GM23248 (cell line): ENCODE measurements at regions not wholly inside any gene's neighbourhood (a gene's known extent, or its start where the extent isn't known, plus 50 kb on each side); places are given as distances from the start of the nearest gene placed in this dataset.

ENCODE experiments used
- EZH2 ChIP-seq: fragments of 200-600 bp; sonication (generic); IDR thresholded peaks from 2 replicates; pipeline ENCODE4 v1.6.1; 2018; ENCODE audit warnings: antibody characterized with exemption, mild to moderate bottlenecking; ENCODE audit not compliant: insufficient read depth, poor library complexity, severe bottlenecking
- EZH2phosphoT487 ChIP-seq: fragments of 200-600 bp; sonication (generic); IDR thresholded peaks from 2 replicates; pipeline ENCODE4 v1.6.1; 2018; ENCODE audit warnings: antibody characterized with exemption, moderate library complexity, mild to moderate bottlenecking, low read depth; ENCODE audit not compliant: insufficient read depth

- TF ChIP-seq EZH2phosphoT487 (no peak), EZH2 (no peak)
Measured at GRCh38 chr2:6326958-6327357, 538.7 kb downstream of the CMPK2 start.
